GM12875 (cell line): ENCODE measurements at regions not wholly inside any gene's neighbourhood (a gene's known extent, or its start where the extent isn't known, plus 50 kb on each side); places are given as distances from the start of the nearest gene placed in this dataset.

ENCODE experiments used
- H3K4me3 ChIP-seq: one replicate; pipeline ENCODE4 v1.5.1; 2011; ENCODE audit warnings: low read depth, low read length, control low read depth
- TF ChIP-seq, protein P1 (sequence below): IDR thresholded peaks from 2 replicates; pipeline ENCODE4 v1.5.1; 2011; ENCODE audit warnings: low read depth, mild to moderate bottlenecking, control low read depth, inconsistent platforms, low read length, moderate library complexity, borderline replicate concordance; ENCODE audit not compliant: insufficient read depth

DNA sequence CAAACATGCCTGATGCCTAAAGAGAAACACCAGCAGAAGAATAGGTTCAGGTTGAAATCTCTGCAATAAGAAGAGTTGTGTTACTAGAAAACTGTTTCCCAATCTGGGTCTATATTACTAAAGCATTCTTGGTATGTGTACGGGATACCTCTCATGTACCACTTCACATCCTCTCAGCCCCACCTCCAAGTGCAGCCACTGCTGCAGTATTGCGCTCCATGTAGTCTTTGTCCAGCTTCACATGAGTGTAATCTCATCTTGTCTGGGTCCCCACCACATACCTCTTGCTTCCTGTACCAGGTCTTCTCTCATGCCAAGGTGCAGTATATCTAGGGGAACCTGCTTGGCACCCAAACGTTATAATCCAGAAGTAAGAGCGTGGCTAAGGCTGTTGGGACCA is 187.5 kb upstream of the EEA1 start:
- H3K4me3 ChIP-seq, result no peak overlapping the region
- TF ChIP-seq, protein P1, sequence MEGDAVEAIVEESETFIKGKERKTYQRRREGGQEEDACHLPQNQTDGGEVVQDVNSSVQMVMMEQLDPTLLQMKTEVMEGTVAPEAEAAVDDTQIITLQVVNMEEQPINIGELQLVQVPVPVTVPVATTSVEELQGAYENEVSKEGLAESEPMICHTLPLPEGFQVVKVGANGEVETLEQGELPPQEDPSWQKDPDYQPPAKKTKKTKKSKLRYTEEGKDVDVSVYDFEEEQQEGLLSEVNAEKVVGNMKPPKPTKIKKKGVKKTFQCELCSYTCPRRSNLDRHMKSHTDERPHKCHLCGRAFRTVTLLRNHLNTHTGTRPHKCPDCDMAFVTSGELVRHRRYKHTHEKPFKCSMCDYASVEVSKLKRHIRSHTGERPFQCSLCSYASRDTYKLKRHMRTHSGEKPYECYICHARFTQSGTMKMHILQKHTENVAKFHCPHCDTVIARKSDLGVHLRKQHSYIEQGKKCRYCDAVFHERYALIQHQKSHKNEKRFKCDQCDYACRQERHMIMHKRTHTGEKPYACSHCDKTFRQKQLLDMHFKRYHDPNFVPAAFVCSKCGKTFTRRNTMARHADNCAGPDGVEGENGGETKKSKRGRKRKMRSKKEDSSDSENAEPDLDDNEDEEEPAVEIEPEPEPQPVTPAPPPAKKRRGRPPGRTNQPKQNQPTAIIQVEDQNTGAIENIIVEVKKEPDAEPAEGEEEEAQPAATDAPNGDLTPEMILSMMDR, result no peak

DNA sequence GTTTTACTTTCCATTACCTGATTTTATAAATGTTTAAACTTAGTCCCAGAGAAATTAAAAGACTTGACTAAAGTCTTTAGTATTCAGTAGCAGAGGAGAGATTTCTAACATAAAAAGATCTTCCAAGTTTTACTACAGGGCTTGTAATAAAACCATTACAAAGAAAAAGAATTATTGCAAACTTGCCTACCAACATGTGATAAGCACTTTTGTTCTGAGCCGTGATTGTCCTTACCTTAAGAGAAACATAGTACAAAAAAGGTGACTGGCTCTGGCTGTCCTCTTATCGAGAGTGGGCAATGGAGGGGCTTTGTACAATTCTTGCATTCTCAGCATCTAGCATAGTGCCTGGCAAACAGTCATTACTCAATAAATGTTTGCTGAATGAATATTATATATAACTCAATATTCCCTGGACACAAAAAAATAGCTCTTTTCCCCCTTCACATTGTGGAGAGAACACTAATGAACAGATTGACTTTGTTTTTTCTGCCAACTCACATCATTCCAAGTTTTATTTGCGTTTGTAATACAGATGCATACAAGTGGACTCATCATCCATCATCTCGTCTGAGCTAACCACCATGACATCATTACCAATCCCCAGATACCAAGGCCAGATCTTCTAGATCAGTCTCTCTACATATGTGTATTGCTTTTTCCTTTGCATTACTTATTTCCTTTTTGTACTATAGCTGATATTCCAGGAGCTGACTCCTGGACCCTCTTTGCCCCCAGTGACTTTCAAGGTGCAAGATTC is 192.8 kb upstream of the EEA1 start:
- TF ChIP-seq, protein P1, result no peak
- H3K4me3 ChIP-seq, result no peak overlapping the region

DNA sequence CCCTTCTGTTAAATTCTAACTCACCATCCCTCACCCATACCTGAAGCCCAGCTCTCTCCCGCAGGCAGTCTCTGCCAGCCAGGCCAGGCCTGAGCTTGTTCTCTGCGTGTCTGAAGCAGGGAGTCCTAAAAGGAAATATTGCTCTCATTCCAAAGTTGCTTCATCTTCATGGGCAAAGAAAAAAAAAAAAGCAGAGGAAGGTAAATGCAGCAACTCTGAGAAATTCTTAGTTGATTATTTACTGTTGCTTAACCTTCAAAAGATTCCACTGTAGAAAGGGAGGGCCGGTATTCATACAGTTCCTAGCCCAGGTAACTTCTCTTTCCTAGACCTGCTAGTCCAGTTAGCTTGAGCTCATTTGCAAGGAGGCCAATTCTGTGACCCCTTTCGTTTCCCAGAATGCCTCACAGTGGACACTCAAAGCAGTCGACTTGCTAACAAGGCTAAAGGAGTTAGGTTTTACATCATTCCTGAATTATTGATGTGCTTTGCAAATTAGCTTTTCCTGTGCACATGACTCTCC is 193.5 kb upstream of the EEA1 start:
- TF ChIP-seq, protein P1, result no peak
- H3K4me3 ChIP-seq, result no peak overlapping the region

DNA sequence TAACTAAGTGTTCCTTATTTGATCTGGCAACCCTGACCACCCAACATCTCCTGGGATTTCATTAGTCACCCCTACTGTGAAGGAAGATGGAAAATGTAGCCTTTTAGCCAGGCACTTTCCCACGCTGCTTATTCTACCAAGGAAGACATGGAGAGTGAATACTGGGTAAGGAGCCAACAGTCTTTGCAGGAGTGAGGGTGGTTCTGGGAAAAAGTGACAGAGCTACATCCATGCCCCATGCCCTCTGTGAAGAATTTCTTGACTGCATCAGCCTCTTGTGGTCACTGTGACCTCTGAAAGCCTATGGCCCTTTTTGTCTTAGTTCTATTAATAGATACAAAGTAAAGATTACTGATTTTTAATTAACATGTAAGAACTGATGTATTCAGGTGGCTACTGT is 196.0 kb upstream of the EEA1 start:
- TF ChIP-seq, protein P1, result no peak
- H3K4me3 ChIP-seq, result no peak overlapping the region

DNA sequence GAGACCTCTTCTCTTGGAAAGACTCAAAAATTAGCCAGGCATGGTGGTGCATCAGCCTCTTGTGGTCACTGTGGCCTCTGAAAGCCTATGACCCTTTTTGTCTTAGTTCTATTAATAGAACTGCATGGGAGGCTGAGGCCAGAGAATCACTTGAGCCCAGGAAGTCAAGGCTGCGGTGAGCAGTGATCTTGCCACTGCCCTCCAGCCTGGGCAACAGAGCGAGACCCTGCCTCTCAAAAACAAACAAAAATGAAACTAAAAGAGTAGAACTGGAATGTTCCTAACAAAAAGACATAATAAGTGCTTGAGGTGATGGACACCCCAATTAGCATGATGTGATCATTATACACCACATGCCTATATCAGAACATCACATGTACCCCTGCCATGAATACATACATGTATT is 197.0 kb upstream of the EEA1 start:
- H3K4me3 ChIP-seq, result no peak overlapping the region
- TF ChIP-seq, protein P1, result no peak

- TF ChIP-seq, protein P1, result no peak
- no peak overlapping the region for H3K4me3 ChIP-seq
Observed at GRCh38 chr12:93127107-93127560, 198.0 kb upstream of the EEA1 start.

- H3K4me3 ChIP-seq, result no peak overlapping the region
- TF ChIP-seq, protein P1, result no peak
Observed at GRCh38 chr12:93127582-93128331, 198.7 kb upstream of the EEA1 start.
